ENCODE measurements at regions not wholly inside any gene's neighbourhood (a gene's known extent, or its start where the extent isn't known, plus 50 kb on each side); places are given as distances from the start of the nearest gene placed in this dataset.

DNA sequence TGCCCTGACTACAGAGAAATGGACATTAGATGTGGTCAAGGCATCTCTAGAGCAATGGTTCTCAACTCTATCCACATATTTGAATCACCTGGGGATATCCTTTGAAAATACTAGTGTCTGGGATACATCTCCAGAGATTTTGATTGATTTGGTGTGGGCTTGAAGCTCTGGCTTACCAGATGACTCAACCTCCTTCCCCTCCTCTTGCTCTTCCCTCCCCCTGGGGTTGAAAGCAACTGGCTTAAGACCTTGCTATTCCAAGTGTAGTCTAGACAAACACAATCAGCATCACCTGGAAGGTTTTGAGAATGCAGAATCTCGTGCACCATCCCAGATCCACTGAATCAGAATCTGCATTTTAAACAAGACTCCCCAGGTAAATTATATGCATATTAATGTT is 183.8 kb downstream of the DAD1 start:
- no peak for TF ChIP-seq POLR2A (IDR thresholded peaks at IDR 0.05)
- TF ChIP-seq, protein P1, sequence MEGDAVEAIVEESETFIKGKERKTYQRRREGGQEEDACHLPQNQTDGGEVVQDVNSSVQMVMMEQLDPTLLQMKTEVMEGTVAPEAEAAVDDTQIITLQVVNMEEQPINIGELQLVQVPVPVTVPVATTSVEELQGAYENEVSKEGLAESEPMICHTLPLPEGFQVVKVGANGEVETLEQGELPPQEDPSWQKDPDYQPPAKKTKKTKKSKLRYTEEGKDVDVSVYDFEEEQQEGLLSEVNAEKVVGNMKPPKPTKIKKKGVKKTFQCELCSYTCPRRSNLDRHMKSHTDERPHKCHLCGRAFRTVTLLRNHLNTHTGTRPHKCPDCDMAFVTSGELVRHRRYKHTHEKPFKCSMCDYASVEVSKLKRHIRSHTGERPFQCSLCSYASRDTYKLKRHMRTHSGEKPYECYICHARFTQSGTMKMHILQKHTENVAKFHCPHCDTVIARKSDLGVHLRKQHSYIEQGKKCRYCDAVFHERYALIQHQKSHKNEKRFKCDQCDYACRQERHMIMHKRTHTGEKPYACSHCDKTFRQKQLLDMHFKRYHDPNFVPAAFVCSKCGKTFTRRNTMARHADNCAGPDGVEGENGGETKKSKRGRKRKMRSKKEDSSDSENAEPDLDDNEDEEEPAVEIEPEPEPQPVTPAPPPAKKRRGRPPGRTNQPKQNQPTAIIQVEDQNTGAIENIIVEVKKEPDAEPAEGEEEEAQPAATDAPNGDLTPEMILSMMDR (IDR thresholded peaks at IDR 0.05), result no peak
- no peak for TF ChIP-seq POLR2AphosphoS5 (IDR thresholded peaks at IDR 0.05)
- no peak for TF ChIP-seq EP300 (IDR thresholded peaks at IDR 0.05; ENCODE audit: low read depth)
